Endothelial cell (in vitro differentiated cells): ENCODE measurements at regions not wholly inside any gene's neighbourhood (a gene's known extent, or its start where the extent isn't known, plus 50 kb on each side); places are given as distances from the start of the nearest gene placed in this dataset.
"Not testable (repeated sequence)": the region's sequence is repeated elsewhere in the genome, so short reads cannot be mapped to it uniquely, and the experiment has no call there.

Source experiments
- DNase-seq: peaks from one replicate; pipeline ENCODE4 v3.0.0; 2021; ENCODE audit warnings: low spot score
- H3K27ac Mint-ChIP-seq: one replicate; pipeline ENCODE4 v1.8.0; 2021; ENCODE audit warnings: mixed read lengths, inconsistent platforms; ENCODE audit not compliant: unreplicated experiment
- H3K27me3 Mint-ChIP-seq: one replicate; pipeline ENCODE4 v1.8.0; 2021; ENCODE audit warnings: mild to moderate bottlenecking, moderate library complexity, mixed read lengths, inconsistent platforms; ENCODE audit not compliant: unreplicated experiment
- H3K36me3 Mint-ChIP-seq: one replicate; pipeline ENCODE4 v1.8.0; 2021; ENCODE audit warnings: mild to moderate bottlenecking, low read depth, mixed read lengths, inconsistent platforms; ENCODE audit not compliant: unreplicated experiment
- H3K4me1 Mint-ChIP-seq: one replicate; pipeline ENCODE4 v1.8.0; 2021; ENCODE audit warnings: mild to moderate bottlenecking, mixed read lengths, inconsistent platforms; ENCODE audit not compliant: unreplicated experiment
- H3K4me3 Mint-ChIP-seq: one replicate; pipeline ENCODE4 v1.8.0; 2021; ENCODE audit warnings: mild to moderate bottlenecking, mixed read lengths, inconsistent platforms; ENCODE audit not compliant: unreplicated experiment
- H3K9me3 Mint-ChIP-seq: one replicate; pipeline ENCODE4 v1.8.0; 2021; ENCODE audit warnings: mixed read lengths, inconsistent platforms; ENCODE audit not compliant: unreplicated experiment
- TF ChIP-seq, protein P1 (sequence below): fragments of 200-600 bp; sonication (generic); IDR thresholded peaks from one replicate; pipeline ENCODE4 v1.5.0; 2021; ENCODE audit warnings: antibody characterized with exemption; ENCODE audit not compliant: unreplicated experiment

DNA sequence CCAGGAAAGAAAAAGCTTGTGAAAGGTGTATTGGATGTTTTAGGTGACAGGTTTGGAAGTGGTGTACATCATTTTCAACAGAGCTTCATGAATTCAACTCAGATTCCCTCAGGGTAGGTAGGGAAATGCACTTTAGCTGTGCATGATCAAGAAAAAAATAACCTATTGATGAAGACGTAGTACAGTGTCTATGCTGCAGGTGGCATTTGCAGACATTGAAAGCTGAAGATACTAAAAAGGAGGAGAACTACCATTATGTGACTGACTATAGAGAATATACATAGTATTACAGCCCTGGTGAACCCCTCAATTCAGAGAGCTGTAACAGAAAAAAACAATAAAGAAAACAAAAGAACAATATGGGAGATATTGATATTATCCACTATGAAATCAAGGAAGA lies 2344.7 kb upstream of the ACO1 start:
- no peaks in the 10 kb centered on the region for H3K27me3 Mint-ChIP-seq
- H3K9me3 Mint-ChIP-seq: no peaks in the 10 kb centered on the region
- no peak for DNase-seq
- H3K4me3 Mint-ChIP-seq: no peak overlapping the region
- H3K36me3 Mint-ChIP-seq: no peaks in the 10 kb centered on the region
- H3K4me1 Mint-ChIP-seq: peaks cover 11% of the 10 kb centered on the region
- no peak overlapping the region for H3K27ac Mint-ChIP-seq
- TF ChIP-seq, protein P1, sequence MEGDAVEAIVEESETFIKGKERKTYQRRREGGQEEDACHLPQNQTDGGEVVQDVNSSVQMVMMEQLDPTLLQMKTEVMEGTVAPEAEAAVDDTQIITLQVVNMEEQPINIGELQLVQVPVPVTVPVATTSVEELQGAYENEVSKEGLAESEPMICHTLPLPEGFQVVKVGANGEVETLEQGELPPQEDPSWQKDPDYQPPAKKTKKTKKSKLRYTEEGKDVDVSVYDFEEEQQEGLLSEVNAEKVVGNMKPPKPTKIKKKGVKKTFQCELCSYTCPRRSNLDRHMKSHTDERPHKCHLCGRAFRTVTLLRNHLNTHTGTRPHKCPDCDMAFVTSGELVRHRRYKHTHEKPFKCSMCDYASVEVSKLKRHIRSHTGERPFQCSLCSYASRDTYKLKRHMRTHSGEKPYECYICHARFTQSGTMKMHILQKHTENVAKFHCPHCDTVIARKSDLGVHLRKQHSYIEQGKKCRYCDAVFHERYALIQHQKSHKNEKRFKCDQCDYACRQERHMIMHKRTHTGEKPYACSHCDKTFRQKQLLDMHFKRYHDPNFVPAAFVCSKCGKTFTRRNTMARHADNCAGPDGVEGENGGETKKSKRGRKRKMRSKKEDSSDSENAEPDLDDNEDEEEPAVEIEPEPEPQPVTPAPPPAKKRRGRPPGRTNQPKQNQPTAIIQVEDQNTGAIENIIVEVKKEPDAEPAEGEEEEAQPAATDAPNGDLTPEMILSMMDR: peak; percentile 41

DNA sequence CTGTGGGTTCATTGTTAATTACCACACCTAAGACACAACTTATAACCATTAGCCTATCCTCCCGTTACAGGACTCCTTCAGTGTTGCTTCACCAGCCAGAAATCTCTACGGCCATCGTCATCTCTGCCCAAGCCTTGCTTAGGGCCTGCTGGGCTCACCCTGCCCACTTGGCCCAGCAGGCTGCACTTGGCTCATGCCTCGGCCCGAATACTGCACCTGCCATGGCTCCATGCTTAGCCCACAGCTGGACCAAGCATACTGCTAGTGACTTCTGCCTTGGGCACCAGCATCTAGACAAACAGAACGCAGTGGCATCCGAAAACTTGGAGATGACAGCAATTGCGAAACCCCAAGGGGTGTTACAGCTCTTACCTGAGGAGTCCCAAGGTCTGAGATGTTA lies 2336.0 kb upstream of the ACO1 start:
- no peak for DNase-seq
- no peaks in the 10 kb centered on the region for H3K27me3 Mint-ChIP-seq
- H3K36me3 Mint-ChIP-seq: no peaks in the 10 kb centered on the region
- no peaks in the 10 kb centered on the region for H3K9me3 Mint-ChIP-seq
- no peak overlapping the region for H3K27ac Mint-ChIP-seq
- TF ChIP-seq, protein P1: no peak
- no peaks in the 10 kb centered on the region for H3K4me1 Mint-ChIP-seq
- no peak overlapping the region for H3K4me3 Mint-ChIP-seq

DNA sequence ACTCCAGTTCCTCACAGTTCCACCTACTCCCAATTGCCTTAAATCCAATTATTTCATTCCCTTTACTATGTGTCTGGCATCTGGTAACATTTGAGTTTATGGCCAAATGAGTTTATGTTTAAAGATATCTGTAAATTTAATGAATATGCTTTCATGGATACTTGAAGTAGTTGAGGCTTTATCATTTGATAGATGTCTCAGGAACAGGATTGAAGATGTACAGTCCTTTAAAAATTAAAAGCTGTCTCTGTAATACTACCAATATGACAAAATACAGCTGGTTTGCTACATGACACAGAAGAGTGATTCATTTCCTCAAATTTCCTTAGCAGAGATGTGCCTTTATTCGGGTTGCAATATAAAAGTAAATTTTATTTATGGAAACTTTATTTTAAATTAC lies 2326.0 kb upstream of the ACO1 start:
- no peaks in the 10 kb centered on the region for H3K36me3 Mint-ChIP-seq
- no peak overlapping the region for H3K27ac Mint-ChIP-seq
- TF ChIP-seq, protein P1: no peak
- no peak overlapping the region for H3K4me3 Mint-ChIP-seq
- no peak for DNase-seq
- H3K9me3 Mint-ChIP-seq: no peaks in the 10 kb centered on the region
- no peaks in the 10 kb centered on the region for H3K27me3 Mint-ChIP-seq
- peaks cover 10% of the 10 kb centered on the region for H3K4me1 Mint-ChIP-seq

DNA sequence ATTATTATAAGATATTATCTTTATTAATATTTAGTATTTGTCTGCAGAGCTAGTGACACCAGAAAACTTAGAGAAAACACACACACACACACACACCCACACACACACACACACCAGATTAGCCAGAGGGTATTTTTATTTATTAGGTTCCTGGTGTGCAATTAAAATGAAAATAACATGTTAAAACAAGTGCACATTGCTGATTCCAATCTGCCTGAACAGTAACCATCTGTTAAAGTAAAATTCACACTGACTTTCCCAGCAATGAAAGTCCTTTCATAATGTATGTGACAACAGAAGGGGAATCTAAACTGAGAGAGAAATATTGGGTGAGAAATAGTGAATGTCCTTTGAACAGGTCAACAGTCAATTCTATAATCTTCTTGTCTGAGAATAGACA lies 2323.5 kb upstream of the ACO1 start:
- H3K4me1 Mint-ChIP-seq: peaks cover 10% of the 10 kb centered on the region

DNA sequence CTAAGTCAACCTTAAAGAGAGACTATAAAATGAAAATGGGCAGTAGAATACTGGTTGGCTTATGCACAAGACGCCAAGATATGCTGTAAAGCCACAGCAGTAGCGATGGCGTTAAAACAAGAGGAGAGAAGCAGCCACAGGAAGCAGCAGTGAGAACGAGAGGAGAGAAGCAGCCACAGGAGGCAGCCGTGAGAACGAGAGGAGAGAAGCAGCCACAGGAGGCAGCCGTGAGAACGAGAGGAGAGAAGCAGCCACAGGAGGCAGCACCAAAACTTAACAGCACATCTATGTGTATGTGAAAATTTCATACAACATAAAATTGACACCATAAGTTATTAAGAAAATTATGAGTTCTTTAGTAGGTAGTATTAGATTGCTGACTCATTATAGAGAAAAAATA lies 2318.6 kb upstream of the ACO1 start:
- Mint-ChIP-seq H3K4me3 (no peak overlapping the region), H3K9me3 (no peaks in the 10 kb centered on the region), H3K4me1 (no peaks in the 10 kb centered on the region), H3K27me3 (no peaks in the 10 kb centered on the region), H3K36me3 (no peaks in the 10 kb centered on the region), H3K27ac (no peak overlapping the region)
- TF ChIP-seq, protein P1: no peak
- DNase-seq: no peak

More for the DNA sequence above, 2323.5 kb upstream of the ACO1 start:
- Mint-ChIP-seq H3K9me3 (no peaks in the 10 kb centered on the region), H3K36me3 (no peaks in the 10 kb centered on the region), H3K4me3 (no peak overlapping the region), H3K27me3 (no peaks in the 10 kb centered on the region), H3K27ac (no peak overlapping the region)
- TF ChIP-seq, protein P1: no peak
- no peak for DNase-seq

DNA sequence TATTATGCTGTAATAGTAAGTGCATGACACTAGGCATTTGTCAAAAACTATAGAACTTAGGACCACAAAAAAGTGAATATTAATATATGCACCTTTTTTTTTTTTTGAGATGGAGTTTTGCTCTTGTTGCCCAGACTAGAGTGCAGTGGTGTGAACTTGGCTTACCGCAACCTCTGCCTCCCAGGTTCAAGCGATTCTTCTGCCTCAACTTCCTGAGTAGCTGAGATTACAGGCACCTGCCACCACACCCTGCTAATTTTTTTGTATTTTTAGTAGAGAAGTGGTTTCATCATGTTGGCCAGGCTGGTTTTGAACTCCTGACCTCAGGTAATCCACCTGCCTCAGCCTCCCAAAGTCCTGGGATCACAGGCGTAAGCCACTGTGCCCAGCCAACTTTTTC lies 2315.2 kb upstream of the ACO1 start:
- not testable (repeated sequence) for H3K27ac Mint-ChIP-seq, H3K4me3 Mint-ChIP-seq, H3K36me3 Mint-ChIP-seq, H3K27me3 Mint-ChIP-seq, H3K9me3 Mint-ChIP-seq, DNase-seq, H3K4me1 Mint-ChIP-seq
